HG02943 (cell line): ENCODE measurements at regions not wholly inside any gene's neighbourhood (a gene's known extent, or its start where the extent isn't known, plus 50 kb on each side); places are given as distances from the start of the nearest gene placed in this dataset.
"Not testable (repeated sequence)": the region's sequence is repeated elsewhere in the genome, so short reads cannot be mapped to it uniquely, and the experiment has no call there.

Source experiments
- ATAC-seq: cut with Tn5 transposase; IDR thresholded peaks from one replicate; pipeline ENCODE4 v1.9.1; 2021; ENCODE audit warnings: mild to moderate bottlenecking, low read depth, moderate library complexity; ENCODE audit not compliant: unreplicated experiment

- ATAC-seq = no peak
These were observed 848.5 kb downstream of the DACH1 start for GRCh38 chr13:71018544-71018943.

DNA sequence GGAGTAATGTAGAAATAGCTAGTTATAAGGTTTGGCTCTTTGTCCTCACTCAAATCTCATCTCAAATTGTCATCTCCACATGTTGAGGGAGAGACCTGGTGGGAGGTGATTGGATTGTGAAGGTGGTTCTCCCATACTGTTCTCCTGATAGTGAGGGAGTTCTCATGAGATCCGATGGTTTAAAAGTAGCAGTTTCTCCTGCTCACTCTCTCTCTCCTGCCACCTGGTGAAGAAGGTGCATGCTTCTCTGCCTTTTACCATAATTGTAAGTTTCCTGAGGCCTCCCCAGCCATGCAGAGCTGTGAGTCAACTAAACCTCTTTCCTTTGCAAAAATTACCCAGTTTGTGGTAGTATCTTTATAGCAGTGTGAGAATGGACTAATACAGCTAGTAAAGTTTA lies 849.4 kb downstream of the DACH1 start:
- no peak for ATAC-seq

DNA sequence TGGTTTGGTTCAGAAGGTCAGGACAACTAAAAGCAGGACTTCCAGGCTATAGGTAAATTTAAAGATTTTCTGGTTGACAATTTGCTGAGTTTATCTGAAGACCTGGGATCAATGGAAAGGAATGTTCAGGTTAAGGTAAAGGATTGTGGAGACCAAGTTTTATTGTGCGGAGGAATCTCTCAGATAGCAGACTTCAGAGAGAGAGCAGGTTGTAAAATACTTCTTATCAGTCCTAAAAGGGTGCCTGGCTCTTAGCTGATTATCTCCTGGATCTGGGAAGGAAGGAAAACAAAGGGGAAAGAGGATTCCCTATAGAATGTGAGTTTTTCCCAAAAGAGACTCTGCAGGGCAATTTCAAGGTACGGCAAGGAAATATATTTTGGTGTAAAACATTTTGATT lies 851.5 kb downstream of the DACH1 start:
- no peak for ATAC-seq

GRCh38 chr13:71015021-71015420 lies 852.0 kb downstream of the DACH1 start:
- no peak for ATAC-seq

DNA sequence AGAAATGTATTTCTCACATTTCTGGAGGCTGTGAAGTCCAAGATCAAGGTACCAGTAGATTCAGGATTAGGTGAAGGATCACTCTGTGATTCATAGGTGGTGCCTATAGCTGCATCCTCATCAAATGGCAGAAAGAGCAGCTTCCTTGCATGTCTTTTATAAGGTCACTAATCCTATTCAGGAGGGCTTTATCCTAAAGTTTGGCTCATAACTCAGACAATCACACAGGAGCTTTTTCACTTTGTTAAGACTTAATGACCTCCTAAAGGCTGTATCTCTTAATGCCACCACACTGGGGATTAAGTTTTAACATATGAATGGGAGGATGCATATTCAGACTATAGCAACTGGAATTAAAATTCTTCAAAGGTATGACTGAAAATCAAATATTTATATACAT lies 861.1 kb downstream of the DACH1 start:
- ATAC-seq = no peak

DNA sequence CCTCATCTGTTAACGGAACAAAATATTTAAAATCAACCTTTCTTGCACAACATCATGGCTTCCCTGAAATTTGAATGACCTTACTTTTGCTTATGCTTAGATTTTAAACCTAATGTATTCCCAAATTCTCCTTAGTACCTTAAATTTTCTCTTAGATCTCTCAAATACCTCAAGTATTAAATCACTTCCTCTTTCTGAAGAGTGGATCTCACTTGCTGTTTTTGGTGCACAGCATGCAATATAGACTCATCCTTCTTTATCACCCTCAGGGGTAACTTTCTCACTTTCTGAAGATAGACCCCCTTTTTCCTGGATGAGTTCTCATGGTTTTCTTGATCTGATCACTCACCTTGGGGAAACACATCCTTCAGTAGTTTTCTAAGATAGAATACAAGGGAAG lies 871.7 kb downstream of the DACH1 start:
- no peak for ATAC-seq

DNA sequence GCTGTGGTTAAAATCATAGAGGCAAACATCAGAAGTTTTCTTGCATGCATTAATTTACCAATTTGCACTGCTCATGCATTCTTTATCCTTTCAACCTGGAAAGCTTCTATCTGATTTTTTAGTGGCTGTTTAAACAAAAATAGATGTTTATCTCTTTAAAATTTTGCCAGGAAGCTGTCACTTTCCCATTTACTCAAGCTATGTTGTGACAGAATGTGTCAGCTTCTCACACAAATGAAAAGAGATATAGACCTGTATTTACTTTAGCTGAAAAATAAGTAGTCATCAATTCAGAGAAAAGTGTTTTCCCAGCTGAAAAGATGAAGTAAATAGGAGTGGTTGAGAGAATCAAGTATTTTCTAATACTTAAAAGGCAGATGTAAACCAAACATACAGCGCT lies 872.8 kb downstream of the DACH1 start:
- no peak for ATAC-seq

GRCh38 chr13:70987043-70987442 lies 878.8 kb upstream of the KLHL1 start:
- ATAC-seq = no peak

- no peak for ATAC-seq
These were observed 877.1 kb upstream of the KLHL1 start for GRCh38 chr13:70985371-70985770.

GRCh38 chr13:70981219-70981618 lies 873.0 kb upstream of the KLHL1 start:
- ATAC-seq = not testable (repeated sequence)

DNA sequence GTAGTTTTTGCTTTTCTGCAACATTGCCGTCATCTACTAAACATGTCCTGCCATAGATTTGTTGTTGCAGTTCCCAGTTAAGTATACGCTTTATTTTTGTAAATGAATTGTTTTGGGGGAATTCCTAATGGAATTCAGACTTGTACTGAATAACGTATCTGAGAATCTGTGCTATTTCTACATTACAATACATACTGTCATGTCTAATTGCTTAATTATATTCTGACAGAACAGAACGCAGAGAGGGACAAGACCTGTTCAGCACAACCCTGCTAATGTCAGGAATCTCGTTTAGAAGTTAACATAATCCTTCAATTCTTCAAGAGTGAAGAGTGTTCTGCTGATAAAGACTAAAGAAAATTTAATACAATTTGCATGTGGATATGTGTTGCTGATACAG lies 861.1 kb upstream of the KLHL1 start:
- no peak for ATAC-seq

DNA sequence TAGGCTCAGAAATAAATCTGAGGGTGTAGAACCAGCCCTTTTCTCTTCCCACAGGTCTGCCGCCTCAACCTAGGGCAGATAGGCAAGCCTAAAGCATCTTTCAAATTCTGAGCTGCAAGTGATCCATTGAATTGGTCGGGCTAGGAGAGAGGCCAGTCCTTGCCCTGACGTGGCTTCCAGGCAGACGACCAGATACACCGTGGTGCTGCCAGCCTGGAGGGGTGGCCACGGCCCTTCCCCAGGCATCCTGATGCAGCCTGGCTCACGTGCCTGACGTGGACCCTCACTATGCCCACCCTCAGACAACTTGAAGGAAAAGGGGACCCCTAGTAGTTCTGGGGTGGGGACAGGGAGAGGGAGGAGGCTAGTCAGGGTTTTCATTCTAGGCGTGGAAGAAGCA lies 859.3 kb upstream of the KLHL1 start:
- no peak for ATAC-seq

GRCh38 chr13:70964874-70965273 lies 856.6 kb upstream of the KLHL1 start:
- no peak for ATAC-seq

GRCh38 chr13:70964124-70964523 lies 855.9 kb upstream of the KLHL1 start:
- no peak for ATAC-seq

DNA sequence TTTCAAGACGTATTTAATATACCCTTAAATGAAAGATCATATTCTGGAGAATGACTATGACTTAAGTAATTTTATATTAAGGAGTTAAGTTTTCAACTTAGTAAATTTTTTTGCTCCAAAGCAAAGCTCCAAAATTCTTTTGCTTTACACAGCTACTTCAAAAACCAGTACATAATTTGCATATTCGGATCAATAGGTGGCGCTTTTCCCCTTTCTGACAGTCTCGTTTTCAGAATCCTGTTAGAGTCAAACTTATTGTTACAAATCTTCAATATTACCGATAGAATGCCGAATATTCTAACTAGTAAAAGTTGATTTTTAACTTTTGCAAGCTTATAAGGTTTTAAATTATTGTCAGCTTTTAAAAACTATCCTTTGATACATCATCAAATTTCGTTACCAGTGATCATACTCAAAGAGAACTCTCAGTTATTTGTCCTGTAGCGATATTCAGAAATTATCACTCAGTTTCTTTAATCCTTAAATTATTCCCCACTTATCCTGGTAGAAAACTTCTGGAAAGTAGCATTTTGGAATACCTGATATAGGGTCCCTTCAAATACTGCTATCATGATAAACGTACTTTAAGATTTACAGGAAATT lies 852.7 kb upstream of the KLHL1 start:
- ATAC-seq = peak; percentile 67

DNA sequence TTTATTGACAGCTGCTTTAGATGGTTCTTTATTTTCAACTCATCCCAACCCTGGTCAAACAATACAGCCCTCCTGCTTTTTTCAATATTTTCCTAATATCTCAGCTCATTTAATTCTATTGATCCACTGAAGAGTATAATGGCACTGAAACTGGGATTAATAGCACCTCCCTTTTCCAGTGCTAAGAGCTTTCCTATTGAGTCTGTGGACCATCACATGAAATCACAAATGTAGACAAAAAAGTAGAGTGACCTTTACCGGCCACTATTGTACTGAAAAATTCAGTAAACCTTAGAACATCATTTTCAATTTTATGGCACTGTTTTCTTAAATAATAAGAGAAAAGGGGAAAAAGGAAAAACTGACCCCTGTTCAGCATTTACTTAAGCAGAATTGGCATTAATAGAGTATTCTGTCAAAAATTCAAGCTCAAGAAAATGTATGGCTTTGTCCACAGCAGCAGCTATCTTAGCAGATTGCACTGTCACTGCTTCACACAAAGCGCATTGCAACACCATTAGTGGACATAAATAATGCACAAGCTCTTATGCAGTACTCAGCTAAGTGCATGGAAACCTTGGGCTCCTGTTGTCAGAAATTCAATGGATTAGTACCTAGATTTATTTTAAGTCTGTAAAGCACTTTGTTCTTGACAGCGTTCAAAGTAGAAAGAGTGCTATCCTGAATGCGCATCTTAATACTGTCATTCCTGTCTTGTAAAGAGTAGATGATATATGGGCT lies 851.0 kb upstream of the KLHL1 start:
- ATAC-seq = no peak

GRCh38 chr13:70955887-70956286 lies 847.6 kb upstream of the KLHL1 start:
- ATAC-seq = no peak

- ATAC-seq = no peak
These were observed 842.4 kb upstream of the KLHL1 start for GRCh38 chr13:70950664-70951063.

- ATAC-seq = no peak
These were observed 837.3 kb upstream of the KLHL1 start for GRCh38 chr13:70945506-70945905.

DNA sequence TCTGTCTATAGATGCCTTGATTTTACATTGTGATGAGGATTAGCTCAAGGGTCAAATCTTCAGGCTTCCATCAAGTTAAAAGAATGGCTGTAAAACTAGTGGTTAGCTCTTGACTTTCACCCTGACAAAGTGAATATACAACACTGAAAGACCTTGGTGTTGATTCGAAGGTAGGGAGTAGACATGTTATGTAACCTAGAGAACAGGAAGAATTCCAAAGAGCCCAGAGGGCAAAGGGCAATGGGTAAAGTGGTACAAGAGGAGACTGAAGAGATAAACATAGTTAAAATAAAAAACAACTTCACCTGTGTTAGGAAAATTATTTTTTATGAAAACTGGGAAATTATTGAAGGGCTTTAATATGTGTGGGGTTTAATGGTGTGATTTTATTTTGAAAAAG lies 833.2 kb upstream of the KLHL1 start:
- no peak for ATAC-seq

- no peak for ATAC-seq
These were observed 830.2 kb upstream of the KLHL1 start for GRCh38 chr13:70938462-70938861.

GRCh38 chr13:70932511-70932910 lies 824.3 kb upstream of the KLHL1 start:
- no peak for ATAC-seq
